K562 (cell line): ENCODE measurements at regions not wholly inside any gene's neighbourhood (a gene's known extent, or its start where the extent isn't known, plus 50 kb on each side); places are given as distances from the start of the nearest gene placed in this dataset.

Source experiments
- ATAC-seq: fragments of 200-7000 bp; cut with Tn5 transposase; 3 replicates; pipeline ENCODE4 v1.9.1; 2020; ENCODE audit warnings: moderate library complexity
- BruUV-seq: library from RNA; stranded (reverse); fragments of 400-500 nt; replicated peaks from 2 replicates; lab custom pipeline; 2021; lab: Mats Ljungman, UMichigan
- CTCF ChIA-PET: fragments of 300-600 bp; formaldehyde crosslinking; extraction: SDS; loops from one replicate; lab custom pipeline; 2021; ENCODE audit warnings: low intra/inter-chr PET ratio; lab: Yijun Ruan, JAX
- POLR2A ChIA-PET: fragments of 300-600, 350-650 bp; sonication (Branson Sonifier 250); formaldehyde crosslinking; extraction: SDS; loops from one replicate; lab custom pipeline; 2021; ENCODE audit warnings: antibody characterized with exemption, inconsistent platforms; lab: Yijun Ruan, JAX
- DNase-seq, 4 experiments: peaks; one replicate each; pipeline versions ENCODE4 v3.0.0 to v3.0.0-alpha.2; 2011 to 2018; ENCODE audit warnings: low spot score in 3 of 4, mixed read lengths in 3 of 4; ENCODE audit errors: extremely low read depth in 1 of 4
- FAIRE-seq: peaks from 2 replicates; lab custom pipeline; 2011; peaks lifted over from hg19 to GRCh38; lab: Jason Lieb, UNC
- H2AFZ ChIP-seq: 2 replicates; pipeline ENCODE4 v1.6.0; 2011; ENCODE audit warnings: low read depth, low read length, control low read depth, inconsistent platforms
- H3K27ac ChIP-seq: fragments of 200-600 bp; 3 replicates; pipeline ENCODE4 v1.8.0; 2011; ENCODE audit warnings: low read depth, mild to moderate bottlenecking, control low read depth, inconsistent platforms, low read length, moderate library complexity, mixed read lengths; ENCODE audit errors: extremely low read depth
- H3K27me3 ChIP-seq, 2 experiments: fragments of 300-600 bp in 1 of 2; 2 replicates in 1 of 2; 3 replicates in 1 of 2; pipeline versions ENCODE4 v1.6.0 to v1.8.0; 2011; ENCODE audit warnings: inconsistent platforms in 2 of 2, low read length in 2 of 2, mild to moderate bottlenecking in 1 of 2, mixed read lengths in 1 of 2, moderate library complexity in 1 of 2; ENCODE audit not compliant: control insufficient read depth in 2 of 2, insufficient read depth in 2 of 2
- H3K36me3 ChIP-seq: fragments of 300-600 bp; 3 replicates; pipeline ENCODE4 v1.8.0; 2011; ENCODE audit warnings: mild to moderate bottlenecking, low read length, inconsistent platforms; ENCODE audit not compliant: control insufficient read depth, insufficient read depth
- H3K4me1 ChIP-seq, 2 experiments: fragments of 200-600 bp in 1 of 2; replicated peaks in 1 of 2; 2 replicates in 1 of 2; 3 replicates in 1 of 2; pipeline versions ENCODE4 v1.5.1 to v1.8.0; 2011; ENCODE audit warnings: inconsistent platforms in 2 of 2, low read length in 2 of 2, mild to moderate bottlenecking in 1 of 2, mixed read lengths in 1 of 2, moderate library complexity in 1 of 2; ENCODE audit not compliant: control insufficient read depth in 2 of 2, insufficient read depth in 2 of 2
- H3K4me2 ChIP-seq: 2 replicates; pipeline ENCODE4 v1.6.1; 2011; ENCODE audit warnings: low read length, control low read depth, inconsistent platforms, mixed read lengths; ENCODE audit not compliant: insufficient read depth
- H3K4me3 ChIP-seq: fragments of 200-600 bp; sonication (generic), shearing (Covaris generic); 2 replicates; pipeline ENCODE4 v1.5.1; 2016; ENCODE audit warnings: control low read depth, inconsistent platforms
- H3K79me2 ChIP-seq: fragments of 200-600 bp; 3 replicates; pipeline ENCODE4 v1.8.0; 2011; ENCODE audit warnings: low read length, inconsistent platforms; ENCODE audit not compliant: control insufficient read depth, insufficient read depth
- H3K9ac ChIP-seq, 2 experiments: 2 replicates each; pipeline versions ENCODE4 v1.6.0 to v1.6.1; 2011; ENCODE audit warnings: low read depth in 2 of 2, low read length in 2 of 2, control low read depth in 1 of 2, inconsistent platforms in 1 of 2, mild to moderate bottlenecking in 1 of 2, mixed read lengths in 1 of 2; ENCODE audit not compliant: insufficient read depth in 1 of 2
- H3K9me1 ChIP-seq: one replicate; pipeline ENCODE4 v1.6.0; 2011; ENCODE audit warnings: inconsistent platforms, mild to moderate bottlenecking, low read length, moderate library complexity; ENCODE audit not compliant: control insufficient read depth, insufficient read depth
- H3K9me3 ChIP-seq: replicated peaks from 2 replicates; pipeline ENCODE4 v1.5.1; 2011; ENCODE audit warnings: low read depth, low read length, inconsistent platforms; ENCODE audit not compliant: control insufficient read depth, insufficient read depth
- H4K20me1 ChIP-seq: replicated peaks from 2 replicates; pipeline ENCODE4 v1.6.1; 2011; ENCODE audit warnings: low read length, inconsistent platforms, mixed read lengths; ENCODE audit not compliant: control insufficient read depth, insufficient read depth
- BRD9 ChIP-seq: fragments of 450-650 bp; IDR thresholded peaks from 2 replicates; pipeline ENCODE4 v1.6.1; 2018; ENCODE audit warnings: low read depth; ENCODE audit not compliant: partially characterized antibody
- CCAR2 ChIP-seq: fragments of 200-400 bp; formaldehyde crosslinking; IDR thresholded peaks from 2 replicates; pipeline ENCODE4 v1.6.1; 2017; ENCODE audit warnings: mild to moderate bottlenecking, low read depth, low read length
- CREBBP ChIP-seq: IDR thresholded peaks from one replicate; pipeline ENCODE4 v1.6.1; 2012; ENCODE audit warnings: low read depth, mild to moderate bottlenecking, control low read depth, inconsistent platforms, low read length
- RFX1 ChIP-seq: fragments of 450-650 bp; IDR thresholded peaks from 2 replicates; pipeline ENCODE4 v1.6.1; 2016; ENCODE audit warnings: mild to moderate bottlenecking, moderate library complexity
- ZNF76 ChIP-seq: fragments of 250-450 bp; sonication (Bioruptor Pico); IDR thresholded peaks from 2 replicates; pipeline ENCODE4 v1.4.0; 2020; ENCODE audit warnings: mild to moderate bottlenecking, moderate library complexity, borderline replicate concordance
- WGBS: fragments of 100-300 bp; shearing (Covaris generic); methylation state at CpG from one replicate; pipeline ENCODE4 v1.1.6; 2016; ENCODE audit warnings: low coverage, mixed read lengths; ENCODE audit not compliant: insufficient coverage; ENCODE audit errors: missing lambda C conversion rate; 5-methylcytosine and 5-hydroxymethylcytosine counted together
- in situ Hi-C: fragments of 300-500 bp; cut with MboI; formaldehyde crosslinking; loops from 4 replicates; pipeline ENCODE4 v1.15.0; 2018; ENCODE audit warnings: inconsistent platforms, mixed read lengths
- intact Hi-C: fragments of 100-400 bp; cut with micrococcal nuclease; formaldehyde crosslinking; loops from 2 replicates; pipeline ENCODE4 v1.14.2; 2022
- TF ChIP-seq, protein P1 (sequence below): fragments of 450-650 bp; IDR thresholded peaks from 2 replicates; pipeline ENCODE4 v1.6.1; 2018; ENCODE audit not compliant: partially characterized antibody

DNA sequence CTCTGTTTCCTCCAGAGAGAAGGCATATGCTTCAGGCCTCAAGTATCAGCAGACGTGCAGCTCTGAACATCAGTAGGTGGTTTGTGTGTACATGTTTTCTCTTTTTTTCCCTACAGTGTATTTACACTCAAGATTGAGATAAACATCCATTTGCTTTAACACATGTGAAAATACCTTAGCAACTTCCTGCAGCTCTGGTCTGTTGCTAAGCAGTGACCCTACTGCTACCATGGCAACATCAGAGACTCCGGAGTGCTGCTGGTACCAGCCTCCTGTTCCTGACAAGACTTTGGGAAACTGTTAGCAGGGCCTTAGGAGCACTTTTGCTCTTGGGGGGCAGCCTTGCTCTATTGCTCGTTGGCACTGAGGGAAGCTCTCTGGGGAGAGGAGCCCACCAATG is 221.2 kb upstream of the PLET1 start:
- no peak overlapping the region for H2AFZ ChIP-seq
- no peak overlapping the region for H3K27ac ChIP-seq
- no peak overlapping the region for H3K9ac ChIP-seq
- no TSS peak for BruUV-seq
- H3K27me3 ChIP-seq: peaks cover 0 to 14% of the 10 kb centered on the region in 2 experiments; a peak in 2 of 5 replicates
- WGBS: 4% methylated on average over 3 of the region's 3 CpGs
- ATAC-seq (no peak), DNase-seq (no peak), FAIRE-seq (no peak)
- intact Hi-C loops: no loop called here
- CTCF ChIA-PET: no interaction called here
- POLR2A ChIA-PET: no interaction called here
- no peaks in the 10 kb centered on the region for H3K4me1 ChIP-seq
- no peaks in the 10 kb centered on the region for H3K79me2 ChIP-seq
- no peak overlapping the region for H3K4me2 ChIP-seq
- no peaks in the 10 kb centered on the region for H3K9me3 ChIP-seq
- no peak overlapping the region for H3K4me3 ChIP-seq
- TF ChIP-seq CREBBP (no peak), CCAR2 (no peak), RFX1 (peak; percentile 70), ZNF76 (CRISPR knock-in tag) (no peak), BRD9 (no peak)
- TF ChIP-seq, protein P1, sequence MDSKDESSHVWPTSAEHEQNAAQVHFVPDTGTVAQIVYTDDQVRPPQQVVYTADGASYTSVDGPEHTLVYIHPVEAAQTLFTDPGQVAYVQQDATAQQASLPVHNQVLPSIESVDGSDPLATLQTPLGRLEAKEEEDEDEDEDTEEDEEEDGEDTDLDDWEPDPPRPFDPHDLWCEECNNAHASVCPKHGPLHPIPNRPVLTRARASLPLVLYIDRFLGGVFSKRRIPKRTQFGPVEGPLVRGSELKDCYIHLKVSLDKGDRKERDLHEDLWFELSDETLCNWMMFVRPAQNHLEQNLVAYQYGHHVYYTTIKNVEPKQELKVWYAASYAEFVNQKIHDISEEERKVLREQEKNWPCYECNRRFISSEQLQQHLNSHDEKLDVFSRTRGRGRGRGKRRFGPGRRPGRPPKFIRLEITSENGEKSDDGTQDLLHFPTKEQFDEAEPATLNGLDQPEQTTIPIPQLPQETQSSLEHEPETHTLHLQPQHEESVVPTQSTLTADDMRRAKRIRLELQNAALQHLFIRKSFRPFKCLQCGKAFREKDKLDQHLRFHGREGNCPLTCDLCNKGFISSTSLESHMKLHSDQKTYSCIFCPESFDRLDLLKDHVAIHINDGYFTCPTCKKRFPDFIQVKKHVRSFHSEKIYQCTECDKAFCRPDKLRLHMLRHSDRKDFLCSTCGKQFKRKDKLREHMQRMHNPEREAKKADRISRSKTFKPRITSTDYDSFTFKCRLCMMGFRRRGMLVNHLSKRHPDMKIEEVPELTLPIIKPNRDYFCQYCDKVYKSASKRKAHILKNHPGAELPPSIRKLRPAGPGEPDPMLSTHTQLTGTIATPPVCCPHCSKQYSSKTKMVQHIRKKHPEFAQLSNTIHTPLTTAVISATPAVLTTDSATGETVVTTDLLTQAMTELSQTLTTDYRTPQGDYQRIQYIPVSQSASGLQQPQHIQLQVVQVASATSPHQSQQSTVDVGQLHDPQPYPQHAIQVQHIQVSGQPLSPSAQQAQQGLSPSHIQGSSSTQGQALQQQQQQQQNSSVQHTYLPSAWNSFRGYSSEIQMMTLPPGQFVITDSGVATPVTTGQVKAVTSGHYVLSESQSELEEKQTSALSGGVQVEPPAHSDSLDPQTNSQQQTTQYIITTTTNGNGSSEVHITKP: no peak
- H3K9me1 ChIP-seq: no peaks in the 10 kb centered on the region
- in situ Hi-C loops: no loop called here
- H4K20me1 ChIP-seq: no peaks in the 10 kb centered on the region
- H3K36me3 ChIP-seq: no peaks in the 10 kb centered on the region
